GM21423 (cell line): ENCODE measurements at regions not wholly inside any gene's neighbourhood (a gene's known extent, or its start where the extent isn't known, plus 50 kb on each side); places are given as distances from the start of the nearest gene placed in this dataset.
"Not testable (repeated sequence)": the region's sequence is repeated elsewhere in the genome, so short reads cannot be mapped to it uniquely, and the experiment has no call there.

Source experiments
- ATAC-seq: cut with Tn5 transposase; IDR thresholded peaks from one replicate; pipeline ENCODE4 v1.9.1; 2021; ENCODE audit warnings: mild to moderate bottlenecking, moderate library complexity; ENCODE audit not compliant: unreplicated experiment

- peak; percentile 96 for ATAC-seq
These were observed 61.2 kb upstream of the MRPS9 start for GRCh38 chr2:104976603-104977120.

DNA sequence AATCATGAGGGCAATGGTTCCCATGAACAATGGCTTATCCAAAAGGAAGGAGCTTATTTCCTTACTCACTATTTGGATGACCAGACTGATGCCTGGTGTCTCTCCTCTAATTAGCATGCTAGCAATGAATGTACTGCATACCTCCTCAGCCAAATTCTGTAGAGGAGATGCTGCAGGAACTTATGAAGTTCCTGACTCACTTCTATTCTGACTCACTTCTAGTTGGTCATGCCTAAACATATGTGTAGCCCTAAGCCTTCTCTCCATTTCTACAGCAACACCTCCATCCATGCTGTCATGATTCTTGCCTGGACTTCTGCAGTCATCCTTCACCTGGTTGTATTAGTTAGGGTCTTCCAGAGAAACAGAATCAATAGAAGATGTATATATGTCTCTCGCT, 59.9 kb upstream of the MRPS9 start:
- no peak for ATAC-seq

- ATAC-seq: not testable (repeated sequence)
These were observed 58.1 kb upstream of the MRPS9 start for GRCh38 chr2:104979786-104980185.

DNA sequence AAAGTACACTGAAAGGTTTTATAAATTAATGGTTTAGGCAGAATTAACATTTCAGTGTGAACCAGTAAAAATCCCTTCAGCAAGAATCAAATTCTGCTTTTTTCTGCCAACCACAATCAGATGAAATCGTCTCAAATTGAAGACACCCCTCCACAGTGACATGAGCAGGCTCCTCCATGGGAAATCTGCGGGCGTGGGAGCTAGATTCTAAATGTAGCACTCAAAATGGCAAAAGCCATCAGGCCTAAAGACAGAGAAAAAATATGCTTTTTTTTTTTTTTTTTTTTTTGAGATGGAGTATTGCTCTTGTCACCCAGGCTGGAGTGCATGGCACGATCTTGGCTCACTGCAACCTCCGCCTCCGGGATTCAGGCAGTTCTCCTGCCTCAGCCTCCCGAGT, 55.8 kb upstream of the MRPS9 start:
- ATAC-seq: no peak
